Transverse colon (tissue), 4 donors: ENCODE measurements at regions not wholly inside any gene's neighbourhood (a gene's known extent, or its start where the extent isn't known, plus 50 kb on each side); places are given as distances from the start of the nearest gene placed in this dataset.

Experiments used
- DNase-seq: peaks from one replicate; pipeline ENCODE4 v3.0.0-alpha.2; 2019
- H3K27ac ChIP-seq, 4 donors: fragments of 200-600 bp; sonication (generic); 2 replicates each; pipeline ENCODE4 v1.5.1; 2016 to 2018; ENCODE audit warnings: inconsistent platforms in 4 of 4
- H3K27me3 ChIP-seq: fragments of 200-600 bp; sonication (generic); 2 replicates; pipeline ENCODE4 v1.5.1; 2017; ENCODE audit warnings: inconsistent platforms
- H3K36me3 ChIP-seq, 4 donors: fragments of 200-600 bp; sonication (generic); 2 replicates each; pipeline ENCODE4 v1.5.1; 2017 to 2019; ENCODE audit warnings: inconsistent platforms in 4 of 4
- H3K4me1 ChIP-seq, 4 donors: fragments of 200-600 bp; sonication (generic); 2 replicates each; pipeline ENCODE4 v1.5.1; 2017 to 2020; ENCODE audit warnings: inconsistent platforms in 4 of 4
- H3K4me3 ChIP-seq, 4 donors: fragments of 200-600 bp; sonication (generic); 1 replicate in 1 of 4; 2 replicates in 3 of 4; pipeline versions ENCODE4 v1.5.1 to v1.6.1; 2017 to 2019; ENCODE audit warnings: inconsistent platforms in 4 of 4
- H3K9me3 ChIP-seq, 2 donors: fragments of 200-600 bp; sonication (generic); 2 replicates each; pipeline ENCODE4 v1.5.1; 2017 to 2019; ENCODE audit warnings: inconsistent platforms in 2 of 2
- CTCF ChIP-seq, 5 experiments: fragments of 200-600 bp in 3 of 5; fragments of 450-650 bp in 2 of 5; sonication (generic) in 3 of 5; IDR thresholded peaks; 1 replicate in 2 of 5; 2 replicates in 3 of 5; pipeline ENCODE4 v1.5.1; 2016 to 2017; ENCODE audit warnings: antibody characterized with exemption in 5 of 5, inconsistent platforms in 3 of 5, mild to moderate bottlenecking in 2 of 5, moderate library complexity in 1 of 5
- EP300 ChIP-seq: sonication (generic); formaldehyde crosslinking; IDR thresholded peaks from one replicate; pipeline ENCODE4 v1.6.1; 2017; ENCODE audit warnings: antibody characterized with exemption, low read depth
- POLR2A ChIP-seq: fragments of 450-650 bp; IDR thresholded peaks from one replicate; pipeline ENCODE4 v1.6.1; 2016; ENCODE audit warnings: antibody characterized with exemption, mild to moderate bottlenecking, moderate library complexity
- POLR2AphosphoS5 ChIP-seq, 3 donors: sonication (generic); formaldehyde crosslinking; IDR thresholded peaks; one replicate each; pipeline ENCODE4 v1.6.1; 2016; ENCODE audit warnings: antibody characterized with exemption in 3 of 3
- WGBS, 2 donors: methylation state at CpG; one replicate each; pipeline ENCODE4 v1.1.5; 2018; ENCODE audit warnings: low coverage in 1 of 2; 5-methylcytosine and 5-hydroxymethylcytosine counted together
- in situ Hi-C, 4 donors: fragments of 200-750 bp; cut with MboI; loops; one replicate each; pipeline versions ENCODE4 v1.15.0 to v1.15.1; 2017; ENCODE audit warnings: low sequenced_read_pairs in 3 of 4, low pct_ligation_motif_present in 1 of 4, low pct_unique_long_range_greater_than_20kb in 1 of 4
- intact Hi-C: fragments of 100-400 bp; cut with DNase I; formaldehyde crosslinking; loops from one replicate; pipeline ENCODE4 v1.15.1; 2023; ENCODE audit warnings: low total_unique reads

- peaks cover 23% of the 10 kb centered on the region for H3K27me3 ChIP-seq
Observed at GRCh38 chr16:86960266-86960665, 356.9 kb downstream of the C16orf95 start.

GRCh38 chr16:86961171-86961601 lies 356.0 kb downstream of the C16orf95 start:
- 47 to 71% methylated on average over 7 to 17 of the region's 17 CpGs for WGBS, 2 donors
- peaks cover 23% of the 10 kb centered on the region for H3K27me3 ChIP-seq
- intact Hi-C loops (no loop called here), in situ Hi-C loops (no loop called here)
- no peaks in the 10 kb centered on the region for H3K9me3 ChIP-seq
- no peak overlapping the region for H3K4me3 ChIP-seq
- no peak overlapping the region for H3K27ac ChIP-seq
- H3K36me3 ChIP-seq: no peaks in the 10 kb centered on the region
- no peaks in the 10 kb centered on the region for H3K4me1 ChIP-seq
- no peak for DNase-seq
- TF ChIP-seq EP300 (no peak), CTCF (IDR thresholded peaks at IDR 0.05) (no peak), POLR2A (no peak), POLR2AphosphoS5 (IDR thresholded peaks at IDR 0.05) (no peak)

More at GRCh38 chr16:86960266-86960665, 356.9 kb downstream of the C16orf95 start:
- no peak for TF ChIP-seq EP300
- TF ChIP-seq CTCF (IDR thresholded peaks at IDR 0.05): no peak
- no peak for TF ChIP-seq POLR2AphosphoS5 (IDR thresholded peaks at IDR 0.05)
- no peak for TF ChIP-seq POLR2A
- Histone ChIP-seq H3K27ac (no peak overlapping the region), H3K4me3 (no peak overlapping the region), H3K4me1 (no peaks in the 10 kb centered on the region), H3K9me3 (no peaks in the 10 kb centered on the region), H3K36me3 (no peaks in the 10 kb centered on the region)
- intact Hi-C loops (no loop called here), in situ Hi-C loops (no loop called here)
- WGBS, 2 donors: 69% methylated on average over 10 of the region's 10 CpGs; no CpG with 5 or more reads in 1 of the 2 donors
- DNase-seq: no peak

- H3K27me3 ChIP-seq: peaks cover 23% of the 10 kb centered on the region
- H3K27ac ChIP-seq: no peak overlapping the region
- no peak for DNase-seq
- no peaks in the 10 kb centered on the region for H3K4me1 ChIP-seq
- no peak overlapping the region for H3K4me3 ChIP-seq
- intact Hi-C loops (no loop called here), in situ Hi-C loops (no loop called here)
- H3K36me3 ChIP-seq: no peaks in the 10 kb centered on the region
- 60 to 61% methylated on average over 2 to 7 of the region's 7 CpGs for WGBS, 2 donors
- no peaks in the 10 kb centered on the region for H3K9me3 ChIP-seq
- no peak for TF ChIP-seq EP300
- no peak for TF ChIP-seq POLR2AphosphoS5 (IDR thresholded peaks at IDR 0.05)
- no peak for TF ChIP-seq POLR2A
- TF ChIP-seq CTCF (IDR thresholded peaks at IDR 0.05): no peak
Observed at GRCh38 chr16:86962259-86962658, 354.9 kb downstream of the C16orf95 start.

GRCh38 chr16:86962913-86963312 lies 354.3 kb downstream of the C16orf95 start:
- Histone ChIP-seq H3K27me3 (peaks cover 21% of the 10 kb centered on the region), H3K9me3 (no peaks in the 10 kb centered on the region), H3K27ac (no peak overlapping the region), H3K4me3 (no peak overlapping the region), H3K36me3 (no peaks in the 10 kb centered on the region), H3K4me1 (no peaks in the 10 kb centered on the region)
- intact Hi-C loops (no loop called here), in situ Hi-C loops (no loop called here)
- DNase-seq: no peak
- TF ChIP-seq POLR2A (no peak), EP300 (no peak), CTCF (IDR thresholded peaks at IDR 0.05) (no peak), POLR2AphosphoS5 (IDR thresholded peaks at IDR 0.05) (no peak)
- 82% methylated on average over 11 of the region's 11 CpGs; no CpG with 5 or more reads in 1 of the 2 donors for WGBS, 2 donors
